Peyer's patch (tissue), 4 donors: ENCODE measurements at regions not wholly inside any gene's neighbourhood (a gene's known extent, or its start where the extent isn't known, plus 50 kb on each side); places are given as distances from the start of the nearest gene placed in this dataset.

Experiments
- DNase-seq, 3 donors: peaks; one replicate each; pipeline ENCODE4 v3.0.0-alpha.2; 2017 to 2019
- H3K27ac ChIP-seq, 4 donors: fragments of 200-600 bp; sonication (generic); one replicate each; pipeline ENCODE4 v1.5.1; 2016 to 2019
- H3K27me3 ChIP-seq, 2 donors: fragments of 200-600 bp; sonication (generic); one replicate each; pipeline ENCODE4 v1.5.1; 2019
- H3K36me3 ChIP-seq, 3 donors: fragments of 200-600 bp; sonication (generic); one replicate each; pipeline ENCODE4 v1.5.1; 2016 to 2019
- H3K4me1 ChIP-seq, 4 donors: fragments of 200-600 bp; sonication (generic); one replicate each; pipeline ENCODE4 v1.5.1; 2016 to 2019
- H3K4me3 ChIP-seq, 4 donors: fragments of 200-600 bp; sonication (generic); 1 replicate in 3 of 4; 2 replicates in 1 of 4; pipeline ENCODE4 v1.5.1; 2016 to 2019; ENCODE audit warnings: mild to moderate bottlenecking in 1 of 4
- H3K9me3 ChIP-seq, 4 donors: fragments of 200-600 bp; sonication (generic); one replicate each; pipeline ENCODE4 v1.5.1; 2016 to 2019; ENCODE audit warnings: mild to moderate bottlenecking in 1 of 4
- CTCF ChIP-seq, 6 experiments: fragments of 450-650 bp in 4 of 6; fragments of 200-600 bp in 2 of 6; sonication (generic) in 1 of 6; IDR thresholded peaks; one replicate each; pipeline ENCODE4 v1.5.1; 2017 to 2019; ENCODE audit warnings: antibody characterized with exemption in 6 of 6, mild to moderate bottlenecking in 3 of 6, moderate library complexity in 1 of 6
- POLR2A ChIP-seq, 2 donors: fragments of 450-650 bp; IDR thresholded peaks; one replicate each; pipeline ENCODE4 v1.5.1; 2017; ENCODE audit warnings: antibody characterized with exemption in 2 of 2, mild to moderate bottlenecking in 2 of 2, moderate library complexity in 2 of 2

- Histone ChIP-seq H3K27ac (peak overlapping the region in 2 of 4 donors; percentile 8 to 14), H3K27me3 (no peaks in the 10 kb centered on the region)
- TF ChIP-seq CTCF (IDR thresholded peaks at IDR 0.05): no peak
- TF ChIP-seq POLR2A (IDR thresholded peaks at IDR 0.05): peak in 1 of 2 donors; percentile 18
Measured at GRCh38 chrX:39953879-39954278, 143.9 kb downstream of the BCOR start.

GRCh38 chrX:39954851-39955250, 142.9 kb downstream of the BCOR start:
- TF ChIP-seq CTCF (IDR thresholded peaks at IDR 0.05): no peak
- TF ChIP-seq POLR2A (IDR thresholded peaks at IDR 0.05): no peak
- DNase-seq: no peak
- no peaks in the 10 kb centered on the region for H3K9me3 ChIP-seq
- no peaks in the 10 kb centered on the region for H3K4me1 ChIP-seq
- no peak overlapping the region for H3K4me3 ChIP-seq
- H3K27me3 ChIP-seq: no peaks in the 10 kb centered on the region
- no peaks in the 10 kb centered on the region for H3K36me3 ChIP-seq
- H3K27ac ChIP-seq: no peak overlapping the region

More at GRCh38 chrX:39953879-39954278, 143.9 kb downstream of the BCOR start:
- no peaks in the 10 kb centered on the region for H3K9me3 ChIP-seq
- H3K4me3 ChIP-seq: no peak overlapping the region
- DNase-seq: peak in 2 of 3 donors; percentile 82 to 86
- no peaks in the 10 kb centered on the region for H3K4me1 ChIP-seq
- H3K36me3 ChIP-seq: no peaks in the 10 kb centered on the region

GRCh38 chrX:39955625-39956024, 142.1 kb downstream of the BCOR start:
- no peak for TF ChIP-seq CTCF (IDR thresholded peaks at IDR 0.05)
- TF ChIP-seq POLR2A (IDR thresholded peaks at IDR 0.05): no peak
- no peak for DNase-seq
- Histone ChIP-seq H3K4me3 (no peak overlapping the region), H3K36me3 (no peaks in the 10 kb centered on the region), H3K27ac (no peak overlapping the region), H3K4me1 (no peaks in the 10 kb centered on the region), H3K27me3 (no peaks in the 10 kb centered on the region), H3K9me3 (no peaks in the 10 kb centered on the region)

GRCh38 chrX:39956803-39957394, 140.9 kb downstream of the BCOR start:
- Histone ChIP-seq H3K9me3 (no peaks in the 10 kb centered on the region), H3K4me1 (no peaks in the 10 kb centered on the region), H3K36me3 (no peaks in the 10 kb centered on the region), H3K27ac (no peak overlapping the region), H3K4me3 (no peak overlapping the region), H3K27me3 (no peaks in the 10 kb centered on the region)
- no peak for DNase-seq
- no peak for TF ChIP-seq CTCF (IDR thresholded peaks at IDR 0.05)
- no peak for TF ChIP-seq POLR2A (IDR thresholded peaks at IDR 0.05)

- no peaks in the 10 kb centered on the region for H3K36me3 ChIP-seq
- DNase-seq: peak in 1 of 3 donors; percentile 55
- H3K4me3 ChIP-seq: no peak overlapping the region
- H3K27me3 ChIP-seq: no peaks in the 10 kb centered on the region
- peak overlapping the region in 1 of 4 donors; percentile 55 for H3K27ac ChIP-seq
- no peak for TF ChIP-seq POLR2A (IDR thresholded peaks at IDR 0.05)
- TF ChIP-seq CTCF (IDR thresholded peaks at IDR 0.05): no peak
- H3K4me1 ChIP-seq: no peaks in the 10 kb centered on the region
- no peaks in the 10 kb centered on the region for H3K9me3 ChIP-seq
Measured at GRCh38 chrX:39957816-39958566, 139.8 kb downstream of the BCOR start.
